SK-N-SH (cell line): ENCODE measurements at regions not wholly inside any gene's neighbourhood (a gene's known extent, or its start where the extent isn't known, plus 50 kb on each side); places are given as distances from the start of the nearest gene placed in this dataset.

Experiments
- CTCF ChIA-PET: fragments of 300-600, 350-600 bp; formaldehyde crosslinking; extraction: SDS; loops from one replicate; lab custom pipeline; 2021; lab: Yijun Ruan, JAX
- POLR2A ChIA-PET: fragments of 350-600 bp; sonication (Branson Sonifier 250); formaldehyde crosslinking; extraction: SDS; loops from one replicate; lab custom pipeline; 2020; ENCODE audit warnings: antibody characterized with exemption, inconsistent platforms; lab: Yijun Ruan, JAX
- DNase-seq: peaks from one replicate; pipeline ENCODE4 v3.0.0; 2012
- H2AFZ ChIP-seq: fragments of 200-600 bp; sonication (generic); 2 replicates; pipeline ENCODE4 v1.8.1; 2016; ENCODE audit warnings: antibody characterized with exemption, mild to moderate bottlenecking, low read depth
- H3F3A ChIP-seq: fragments of 200-600 bp; sonication (generic); replicated peaks from 2 replicates; pipeline ENCODE3; 2016; ENCODE audit warnings: antibody characterized with exemption, mild to moderate bottlenecking; ENCODE audit not compliant: insufficient read depth
- H3K27ac ChIP-seq, 2 experiments: fragments of 200-500 bp in 1 of 2; fragments of 200-600 bp in 1 of 2; sonication (Bioruptor generic) in 1 of 2; sonication (generic), shearing (Covaris generic) in 1 of 2; 2 replicates each; pipeline versions ENCODE4 v1.5.1 to v1.6.1; 2014 to 2016; ENCODE audit warnings: low read depth in 2 of 2, inconsistent platforms in 1 of 2, low read length in 1 of 2, mild to moderate bottlenecking in 1 of 2, mixed read lengths in 1 of 2
- H3K27me3 ChIP-seq: fragments of 200-600 bp; sonication (generic), shearing (Covaris generic); 2 replicates; pipeline ENCODE4 v1.6.1; 2016; ENCODE audit warnings: mixed run types; ENCODE audit not compliant: insufficient read depth
- H3K36me3 ChIP-seq, 2 experiments: fragments of 200-500 bp in 1 of 2; fragments of 200-600 bp in 1 of 2; sonication (Bioruptor generic) in 1 of 2; sonication (generic) in 1 of 2; replicated peaks in 1 of 2; 2 replicates each; pipeline versions ENCODE3 to v1.5.1; 2014 to 2016; ENCODE audit warnings: low read length in 1 of 2, mild to moderate bottlenecking in 1 of 2; ENCODE audit not compliant: insufficient read depth in 2 of 2, control insufficient read depth in 1 of 2
- H3K4me1 ChIP-seq, 2 experiments: fragments of 200-500 bp in 1 of 2; fragments of 200-600 bp in 1 of 2; sonication (Bioruptor generic) in 1 of 2; sonication (generic), shearing (Covaris generic) in 1 of 2; 2 replicates each; pipeline versions ENCODE4 v1.5.1 to v1.6.1; 2014 to 2016; ENCODE audit warnings: low read depth in 1 of 2, low read length in 1 of 2, mixed run types in 1 of 2; ENCODE audit not compliant: insufficient read depth in 2 of 2, control insufficient read depth in 1 of 2
- H3K4me2 ChIP-seq: fragments of 200-600 bp; sonication (generic), shearing (Covaris generic); 2 replicates; pipeline ENCODE4 v1.6.1; 2017; ENCODE audit warnings: mixed run types
- H3K4me3 ChIP-seq, 2 experiments: fragments of 200-500 bp in 1 of 2; fragments of 200-600 bp in 1 of 2; sonication (Bioruptor generic) in 1 of 2; sonication (generic), shearing (Covaris generic) in 1 of 2; 2 replicates each; pipeline versions ENCODE4 v1.5.1 to v1.8.1; 2014 to 2016; ENCODE audit warnings: low read depth in 2 of 2, inconsistent platforms in 1 of 2, low read length in 1 of 2, mild to moderate bottlenecking in 1 of 2, mixed read lengths in 1 of 2, moderate library complexity in 1 of 2
- H3K79me2 ChIP-seq: fragments of 200-600 bp; sonication (generic); 2 replicates; pipeline ENCODE4 v1.8.1; 2017; ENCODE audit warnings: mild to moderate bottlenecking; ENCODE audit not compliant: insufficient read depth
- H3K9ac ChIP-seq: fragments of 200-600 bp; sonication (generic); 2 replicates; pipeline ENCODE4 v1.6.1; 2017; ENCODE audit warnings: mixed run types
- H3K9me2 ChIP-seq: fragments of 200-600 bp; sonication (generic); 2 replicates; pipeline ENCODE4 v1.6.1; 2017; ENCODE audit warnings: mixed run types
- H3K9me3 ChIP-seq: fragments of 200-600 bp; sonication (generic); 2 replicates; pipeline ENCODE4 v1.6.1; 2017; ENCODE audit warnings: mixed run types, mild to moderate bottlenecking, moderate library complexity
- H4K20me1 ChIP-seq: fragments of 200-600 bp; sonication (generic); 2 replicates; pipeline ENCODE4 v1.6.1; 2017; ENCODE audit warnings: mild to moderate bottlenecking, mixed run types; ENCODE audit not compliant: insufficient read depth
- ELF1 ChIP-seq: IDR thresholded peaks from 2 replicates; pipeline ENCODE4 v1.4.0; 2012
- EZH2phosphoT487 ChIP-seq: fragments of 200-600 bp; sonication (generic); IDR thresholded peaks from 2 replicates; pipeline ENCODE4 v1.6.1; 2017; ENCODE audit warnings: low read depth, mixed run types, mild to moderate bottlenecking, antibody characterized with exemption, moderate library complexity, borderline replicate concordance
- FOSL2 ChIP-seq: IDR thresholded peaks from 2 replicates; pipeline ENCODE4 v1.4.0; 2012; ENCODE audit warnings: low read depth, mild to moderate bottlenecking, moderate library complexity, borderline replicate concordance
- FOXJ3 ChIP-seq: sonication (generic); formaldehyde crosslinking; IDR thresholded peaks from 2 replicates; pipeline ENCODE4 v1.5.1; 2020; ENCODE audit warnings: mild to moderate bottlenecking, missing genetic modification reagents
- FOXM1 ChIP-seq: IDR thresholded peaks from 2 replicates; pipeline ENCODE4 v1.4.0; 2012; ENCODE audit warnings: low read depth, mild to moderate bottlenecking
- GABPA ChIP-seq: IDR thresholded peaks from 2 replicates; pipeline ENCODE4 v1.4.0; 2012; ENCODE audit warnings: low read depth, mild to moderate bottlenecking
- GATA2 ChIP-seq: sonication (generic); formaldehyde crosslinking; IDR thresholded peaks from 2 replicates; pipeline ENCODE4 v1.5.0; 2020; ENCODE audit warnings: mild to moderate bottlenecking, missing genetic modification reagents
- JUND ChIP-seq: IDR thresholded peaks from 2 replicates; pipeline ENCODE4 v1.4.0; 2012
- MXI1 ChIP-seq: IDR thresholded peaks from 2 replicates; pipeline ENCODE4 v1.6.1; 2012; ENCODE audit warnings: mild to moderate bottlenecking, low read depth, low read length, improper control_type of control experiment
- NFIC ChIP-seq: IDR thresholded peaks from 2 replicates; pipeline ENCODE4 v1.4.0; 2012; ENCODE audit warnings: borderline replicate concordance
- NRF1 ChIP-seq: IDR thresholded peaks from 2 replicates; pipeline ENCODE4 v1.6.1; 2012; ENCODE audit warnings: low read depth, mild to moderate bottlenecking, low read length
- POLR2AphosphoS5 ChIP-seq: IDR thresholded peaks from 2 replicates; pipeline ENCODE4 v1.6.1; 2012; ENCODE audit warnings: low read depth, low read length
- RAD21 ChIP-seq: IDR thresholded peaks from 2 replicates; pipeline ENCODE4 v1.6.1; 2012; ENCODE audit warnings: mild to moderate bottlenecking, low read length
- RCOR1 ChIP-seq: fragments of 150-350 bp; IDR thresholded peaks from 2 replicates; pipeline ENCODE4 v1.6.1; 2017; ENCODE audit warnings: antibody characterized with exemption, low read length
- RFX5 ChIP-seq: IDR thresholded peaks from 2 replicates; pipeline ENCODE4 v1.6.1; 2012; ENCODE audit warnings: mild to moderate bottlenecking, improper control_type of control experiment, low read length
- RXRA ChIP-seq: IDR thresholded peaks from 2 replicates; pipeline ENCODE4 v1.4.0; 2012; ENCODE audit warnings: low read depth, mild to moderate bottlenecking, borderline replicate concordance
- SMC3 ChIP-seq: IDR thresholded peaks from 2 replicates; pipeline ENCODE4 v1.6.1; 2012; ENCODE audit warnings: low read depth, low read length, improper control_type of control experiment
- TAF1 ChIP-seq: IDR thresholded peaks from 2 replicates; pipeline ENCODE4 v1.6.1; 2012; ENCODE audit warnings: low read depth, mild to moderate bottlenecking, low read length, moderate library complexity, borderline replicate concordance
- TCF12 ChIP-seq: IDR thresholded peaks from 2 replicates; pipeline ENCODE4 v1.4.0; 2012
- TEAD4 ChIP-seq: IDR thresholded peaks from 2 replicates; pipeline ENCODE4 v1.4.0; 2012; ENCODE audit warnings: mild to moderate bottlenecking, borderline replicate concordance; ENCODE audit not compliant: insufficient read depth
- YY1 ChIP-seq: IDR thresholded peaks from 2 replicates; pipeline ENCODE4 v1.4.0; 2012; ENCODE audit warnings: low read depth, mild to moderate bottlenecking
- WGBS: methylation state at CpG from one replicate; pipeline ENCODE4 v1.1.6; 2017; ENCODE audit warnings: low lambda C conversion rate; 5-methylcytosine and 5-hydroxymethylcytosine counted together
- TF ChIP-seq, protein P1 (sequence below): fragments of 200-600 bp; sonication (generic); IDR thresholded peaks from 2 replicates; pipeline ENCODE4 v1.6.1; 2017; ENCODE audit warnings: antibody characterized with exemption, mild to moderate bottlenecking, moderate library complexity
- TF ChIP-seq, protein P2 (sequence below): IDR thresholded peaks from 2 replicates; pipeline ENCODE4 v1.4.0; 2012; ENCODE audit warnings: low read depth

DNA sequence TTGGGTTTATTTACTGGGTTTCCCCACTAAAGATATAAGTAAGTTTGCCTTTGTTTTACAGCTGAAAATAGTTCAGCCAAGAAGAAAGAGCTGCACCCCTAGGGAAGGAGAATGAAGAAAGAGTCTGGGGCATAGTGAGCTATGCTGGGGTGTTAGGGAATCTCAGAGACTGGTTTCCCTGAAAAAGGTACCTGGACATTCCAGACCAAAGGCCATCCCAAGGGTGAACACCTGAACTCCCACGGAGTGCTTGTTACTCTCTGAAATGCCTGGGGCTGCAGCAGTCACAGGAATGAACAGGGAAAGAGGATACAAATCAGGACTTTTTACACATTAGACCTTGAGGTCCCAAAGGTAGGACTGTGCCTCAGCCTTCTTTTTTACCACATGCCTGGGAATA lies 337.6 kb upstream of the SLC10A2 start:
- H3K4me3 ChIP-seq = no peak overlapping the region
- TF ChIP-seq FOSL2 (no peak), RAD21 (no peak), ELF1 (no peak), YY1 (no peak), FOXJ3 (CRISPR knock-in tag) (no peak), FOXM1 (no peak), GATA2 (CRISPR knock-in tag) (no peak), RCOR1 (no peak), MXI1 (no peak), GABPA (no peak)
- DNase-seq = no peak
- no peak overlapping the region for H3K4me2 ChIP-seq
- WGBS = 10% methylated on average over 1 of the region's 1 CpG
- H4K20me1 ChIP-seq = no peaks in the 10 kb centered on the region
- no peaks in the 10 kb centered on the region for H3K36me3 ChIP-seq
- no peaks in the 10 kb centered on the region for H3F3A ChIP-seq
- no peaks in the 10 kb centered on the region for H3K4me1 ChIP-seq
- ChIA-PET POLR2A (no interaction called here), CTCF (no interaction called here)
- no peaks in the 10 kb centered on the region for H3K27me3 ChIP-seq
- no peaks in the 10 kb centered on the region for H3K79me2 ChIP-seq
- no peaks in the 10 kb centered on the region for H3K9me3 ChIP-seq
- H3K9me2 ChIP-seq = no peaks in the 10 kb centered on the region
- no peak overlapping the region for H3K27ac ChIP-seq
- no peak overlapping the region for H3K9ac ChIP-seq
- H2AFZ ChIP-seq = no peak overlapping the region

DNA sequence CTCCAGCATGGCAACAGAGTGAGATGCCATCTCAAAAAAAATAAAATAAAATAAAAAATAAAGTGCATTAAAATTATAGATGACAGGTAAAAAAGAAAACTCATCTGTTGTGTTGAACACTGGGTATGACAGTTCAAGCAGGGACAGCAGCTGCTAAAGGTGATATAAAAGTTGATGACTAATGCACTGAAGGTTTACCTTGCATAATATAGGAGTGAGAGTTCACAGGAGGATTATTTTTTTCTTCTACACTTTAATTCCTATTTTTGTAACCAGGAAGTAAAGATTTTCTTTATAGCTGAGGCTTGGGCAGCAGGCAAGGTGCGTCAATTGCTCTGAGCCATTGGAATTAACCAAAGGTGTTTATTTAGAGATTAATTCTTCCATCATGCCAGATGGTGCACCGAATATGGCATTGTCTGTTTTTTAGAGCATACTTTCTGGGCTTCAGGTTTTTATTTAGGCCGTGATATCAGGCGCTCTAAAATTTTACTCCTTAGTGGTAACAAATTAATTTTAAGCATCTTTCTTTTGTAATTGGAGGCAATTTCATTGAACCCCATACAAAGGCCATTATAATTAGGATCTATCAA lies 337.0 kb upstream of the SLC10A2 start:
- Histone ChIP-seq H3K9me2 (no peaks in the 10 kb centered on the region), H3K27ac (no peak overlapping the region), H2AFZ (no peak overlapping the region), H3F3A (no peaks in the 10 kb centered on the region), H3K9ac (no peak overlapping the region), H3K79me2 (no peaks in the 10 kb centered on the region), H3K27me3 (no peaks in the 10 kb centered on the region), H3K9me3 (no peaks in the 10 kb centered on the region), H3K4me3 (no peak overlapping the region), H4K20me1 (no peaks in the 10 kb centered on the region), H3K4me2 (no peak overlapping the region), H3K4me1 (no peaks in the 10 kb centered on the region), H3K36me3 (no peaks in the 10 kb centered on the region)
- DNase-seq = no peak
- WGBS = 46% methylated on average over 4 of the region's 4 CpGs
- ChIA-PET POLR2A (no interaction called here), CTCF (no interaction called here)
- TF ChIP-seq TEAD4 (no peak), JUND (no peak), NFIC (no peak), TAF1 (no peak), NRF1 (no peak), GABPA (no peak)

DNA sequence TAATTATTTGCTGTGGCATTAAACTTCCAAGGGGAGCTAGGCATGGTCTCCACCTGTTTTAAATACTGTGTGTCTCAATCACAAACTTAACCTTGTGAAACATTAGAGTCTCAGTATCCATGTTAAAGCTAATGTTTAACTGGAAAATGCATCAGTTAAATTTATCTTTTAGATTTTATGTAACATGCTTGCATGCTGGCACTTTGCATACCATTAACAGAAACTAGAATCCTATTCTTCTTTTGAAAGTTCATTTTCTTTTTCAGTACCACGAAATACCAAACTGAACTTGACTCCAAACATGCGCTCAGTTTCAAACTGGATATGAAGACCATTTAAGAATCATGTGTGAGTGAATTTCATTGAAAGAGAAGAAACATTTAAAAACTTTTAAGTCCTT lies 328.9 kb upstream of the SLC10A2 start:
- CTCF ChIA-PET = no interaction called here
- POLR2A ChIA-PET = no interaction called here
- TF ChIP-seq TEAD4 (no peak), TCF12 (no peak), SMC3 (no peak), FOXJ3 (CRISPR knock-in tag) (no peak), GABPA (no peak), RXRA (no peak), RCOR1 (no peak), NFIC (no peak), EZH2phosphoT487 (no peak), ELF1 (no peak), FOSL2 (no peak), NRF1 (no peak), RFX5 (no peak), POLR2AphosphoS5 (no peak)
- TF ChIP-seq, protein P1, sequence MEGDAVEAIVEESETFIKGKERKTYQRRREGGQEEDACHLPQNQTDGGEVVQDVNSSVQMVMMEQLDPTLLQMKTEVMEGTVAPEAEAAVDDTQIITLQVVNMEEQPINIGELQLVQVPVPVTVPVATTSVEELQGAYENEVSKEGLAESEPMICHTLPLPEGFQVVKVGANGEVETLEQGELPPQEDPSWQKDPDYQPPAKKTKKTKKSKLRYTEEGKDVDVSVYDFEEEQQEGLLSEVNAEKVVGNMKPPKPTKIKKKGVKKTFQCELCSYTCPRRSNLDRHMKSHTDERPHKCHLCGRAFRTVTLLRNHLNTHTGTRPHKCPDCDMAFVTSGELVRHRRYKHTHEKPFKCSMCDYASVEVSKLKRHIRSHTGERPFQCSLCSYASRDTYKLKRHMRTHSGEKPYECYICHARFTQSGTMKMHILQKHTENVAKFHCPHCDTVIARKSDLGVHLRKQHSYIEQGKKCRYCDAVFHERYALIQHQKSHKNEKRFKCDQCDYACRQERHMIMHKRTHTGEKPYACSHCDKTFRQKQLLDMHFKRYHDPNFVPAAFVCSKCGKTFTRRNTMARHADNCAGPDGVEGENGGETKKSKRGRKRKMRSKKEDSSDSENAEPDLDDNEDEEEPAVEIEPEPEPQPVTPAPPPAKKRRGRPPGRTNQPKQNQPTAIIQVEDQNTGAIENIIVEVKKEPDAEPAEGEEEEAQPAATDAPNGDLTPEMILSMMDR = no peak
- TF ChIP-seq, protein P2, sequence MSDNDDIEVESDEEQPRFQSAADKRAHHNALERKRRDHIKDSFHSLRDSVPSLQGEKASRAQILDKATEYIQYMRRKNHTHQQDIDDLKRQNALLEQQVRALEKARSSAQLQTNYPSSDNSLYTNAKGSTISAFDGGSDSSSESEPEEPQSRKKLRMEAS = no peak

More for the DNA sequence above, 328.9 kb upstream of the SLC10A2 start:
- Histone ChIP-seq H3F3A (no peaks in the 10 kb centered on the region), H3K4me3 (no peak overlapping the region), H3K79me2 (no peaks in the 10 kb centered on the region), H3K9me2 (no peaks in the 10 kb centered on the region), H3K36me3 (no peaks in the 10 kb centered on the region), H3K4me2 (no peak overlapping the region), H3K9ac (no peak overlapping the region), H3K27ac (no peak overlapping the region), H2AFZ (no peak overlapping the region), H4K20me1 (no peaks in the 10 kb centered on the region), H3K27me3 (no peaks in the 10 kb centered on the region), H3K4me1 (peaks cover 0 to 2% of the 10 kb centered on the region in 2 experiments; a peak in 1 of 4 replicates), H3K9me3 (no peaks in the 10 kb centered on the region)
- no peak for DNase-seq
- WGBS = 36% methylated on average over 2 of the region's 2 CpGs
